GM19463 (cell line): ENCODE measurements at regions not wholly inside any gene's neighbourhood (a gene's known extent, or its start where the extent isn't known, plus 50 kb on each side); places are given as distances from the start of the nearest gene placed in this dataset.
"Not testable (repeated sequence)": the region's sequence is repeated elsewhere in the genome, so short reads cannot be mapped to it uniquely, and the experiment has no call there.

Experiments used
- ATAC-seq: cut with Tn5 transposase; IDR thresholded peaks from one replicate; pipeline ENCODE4 v1.9.1; 2021; ENCODE audit warnings: mild to moderate bottlenecking, moderate library complexity; ENCODE audit not compliant: unreplicated experiment

- peak; percentile 46 for ATAC-seq
Measured at GRCh38 chr3:88000853-88001252, 58.0 kb downstream of the CGGBP1 start.

GRCh38 chr3:87997966-87998365, 60.8 kb downstream of the CGGBP1 start:
- ATAC-seq, result no peak

GRCh38 chr3:87997298-87997697, 61.5 kb downstream of the CGGBP1 start:
- ATAC-seq, result peak; percentile 91

GRCh38 chr3:87996882-87997281, 61.9 kb downstream of the CGGBP1 start:
- peak; percentile 6 for ATAC-seq

- no peak for ATAC-seq
Measured at GRCh38 chr3:87993566-87993965, 65.2 kb downstream of the CGGBP1 start.

- ATAC-seq, result no peak
Measured at GRCh38 chr3:87987952-87988351, 70.9 kb downstream of the CGGBP1 start.

- ATAC-seq, result no peak
Measured at GRCh38 chr3:87982421-87982820, 76.4 kb downstream of the CGGBP1 start.

- no peak for ATAC-seq
Measured at GRCh38 chr3:87979527-87979926, 79.3 kb downstream of the CGGBP1 start.

- ATAC-seq, result no peak
Measured at GRCh38 chr3:87977765-87978164, 81.0 kb downstream of the CGGBP1 start.

- ATAC-seq, result no peak
Measured at GRCh38 chr3:87975716-87976115, 83.1 kb downstream of the CGGBP1 start.

- ATAC-seq, result no peak
Measured at GRCh38 chr3:87973906-87974305, 84.9 kb downstream of the CGGBP1 start.

GRCh38 chr3:87969620-87970019, 89.2 kb downstream of the CGGBP1 start:
- ATAC-seq, result no peak

GRCh38 chr3:87968668-87969067, 90.1 kb downstream of the CGGBP1 start:
- ATAC-seq, result no peak

- ATAC-seq, result no peak
Measured at GRCh38 chr3:87958289-87958688, 100.5 kb downstream of the CGGBP1 start.

GRCh38 chr3:87957575-87957974, 101.2 kb downstream of the CGGBP1 start:
- no peak for ATAC-seq

- ATAC-seq, result no peak
Measured at GRCh38 chr3:87949879-87950208, 109.0 kb downstream of the CGGBP1 start.

- ATAC-seq, result peak; percentile 90
Measured at GRCh38 chr3:87949189-87949878, 109.5 kb downstream of the CGGBP1 start.

GRCh38 chr3:87946007-87946406, 112.8 kb downstream of the CGGBP1 start:
- not testable (repeated sequence) for ATAC-seq

GRCh38 chr3:87942256-87942655, 116.5 kb downstream of the CGGBP1 start:
- ATAC-seq, result not testable (repeated sequence)

GRCh38 chr3:87924485-87924884, 134.3 kb downstream of the CGGBP1 start:
- ATAC-seq, result no peak

- no peak for ATAC-seq
Measured at GRCh38 chr3:87920549-87920948, 138.3 kb downstream of the CGGBP1 start.

- no peak for ATAC-seq
Measured at GRCh38 chr3:87901141-87901540, 157.7 kb downstream of the CGGBP1 start.

GRCh38 chr3:87900061-87900460, 158.7 kb downstream of the CGGBP1 start:
- no peak for ATAC-seq
